C4-2B (cell line): ENCODE measurements at regions not wholly inside any gene's neighbourhood (a gene's known extent, or its start where the extent isn't known, plus 50 kb on each side); places are given as distances from the start of the nearest gene placed in this dataset.

Experiments used
- ZFX ChIP-seq: fragments of 450-650 bp; IDR thresholded peaks from 2 replicates; pipeline ENCODE4 v1.6.1; 2017
- TF ChIP-seq, protein P1 (sequence below): fragments of 450-650 bp; conservative IDR thresholded peaks from 2 replicates; pipeline ENCODE4 v1.5.1; 2017; ENCODE audit warnings: mild to moderate bottlenecking

DNA sequence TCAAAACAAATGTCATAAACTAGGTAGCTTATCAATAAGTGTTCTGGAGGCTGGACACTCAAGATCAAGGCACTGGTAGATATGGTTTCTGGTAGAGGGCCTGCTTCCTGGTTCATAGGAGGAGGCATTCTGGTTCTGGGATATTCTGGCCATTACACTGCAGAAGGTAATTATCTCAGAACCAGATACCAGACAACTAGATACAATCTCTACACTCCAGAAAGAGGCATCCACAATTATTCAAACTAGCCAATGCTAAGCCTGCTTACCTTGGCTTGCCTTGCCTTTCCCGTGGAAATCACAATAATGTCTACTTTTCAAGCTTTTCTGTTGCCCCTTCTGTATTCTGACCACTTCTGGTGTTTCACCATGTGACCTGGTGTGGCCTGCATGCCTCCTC, 785.2 kb upstream of the GYPC start:
- TF ChIP-seq, protein P1, sequence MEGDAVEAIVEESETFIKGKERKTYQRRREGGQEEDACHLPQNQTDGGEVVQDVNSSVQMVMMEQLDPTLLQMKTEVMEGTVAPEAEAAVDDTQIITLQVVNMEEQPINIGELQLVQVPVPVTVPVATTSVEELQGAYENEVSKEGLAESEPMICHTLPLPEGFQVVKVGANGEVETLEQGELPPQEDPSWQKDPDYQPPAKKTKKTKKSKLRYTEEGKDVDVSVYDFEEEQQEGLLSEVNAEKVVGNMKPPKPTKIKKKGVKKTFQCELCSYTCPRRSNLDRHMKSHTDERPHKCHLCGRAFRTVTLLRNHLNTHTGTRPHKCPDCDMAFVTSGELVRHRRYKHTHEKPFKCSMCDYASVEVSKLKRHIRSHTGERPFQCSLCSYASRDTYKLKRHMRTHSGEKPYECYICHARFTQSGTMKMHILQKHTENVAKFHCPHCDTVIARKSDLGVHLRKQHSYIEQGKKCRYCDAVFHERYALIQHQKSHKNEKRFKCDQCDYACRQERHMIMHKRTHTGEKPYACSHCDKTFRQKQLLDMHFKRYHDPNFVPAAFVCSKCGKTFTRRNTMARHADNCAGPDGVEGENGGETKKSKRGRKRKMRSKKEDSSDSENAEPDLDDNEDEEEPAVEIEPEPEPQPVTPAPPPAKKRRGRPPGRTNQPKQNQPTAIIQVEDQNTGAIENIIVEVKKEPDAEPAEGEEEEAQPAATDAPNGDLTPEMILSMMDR = no peak
- TF ChIP-seq ZFX = no peak
